Transverse colon (tissue), 4 donors: ENCODE measurements at regions not wholly inside any gene's neighbourhood (a gene's known extent, or its start where the extent isn't known, plus 50 kb on each side); places are given as distances from the start of the nearest gene placed in this dataset.

Experiments used
- DNase-seq: peaks from one replicate; pipeline ENCODE4 v3.0.0-alpha.2; 2019
- H3K27ac ChIP-seq, 4 donors: fragments of 200-600 bp; sonication (generic); 2 replicates each; pipeline ENCODE4 v1.5.1; 2016 to 2018; ENCODE audit warnings: inconsistent platforms in 4 of 4
- H3K27me3 ChIP-seq: fragments of 200-600 bp; sonication (generic); 2 replicates; pipeline ENCODE4 v1.5.1; 2017; ENCODE audit warnings: inconsistent platforms
- H3K36me3 ChIP-seq, 4 donors: fragments of 200-600 bp; sonication (generic); 2 replicates each; pipeline ENCODE4 v1.5.1; 2017 to 2019; ENCODE audit warnings: inconsistent platforms in 4 of 4
- H3K4me1 ChIP-seq, 4 donors: fragments of 200-600 bp; sonication (generic); 2 replicates each; pipeline ENCODE4 v1.5.1; 2017 to 2020; ENCODE audit warnings: inconsistent platforms in 4 of 4
- H3K4me3 ChIP-seq, 4 donors: fragments of 200-600 bp; sonication (generic); 1 replicate in 1 of 4; 2 replicates in 3 of 4; pipeline versions ENCODE4 v1.5.1 to v1.6.1; 2017 to 2019; ENCODE audit warnings: inconsistent platforms in 4 of 4
- H3K9me3 ChIP-seq, 2 donors: fragments of 200-600 bp; sonication (generic); 2 replicates each; pipeline ENCODE4 v1.5.1; 2017 to 2019; ENCODE audit warnings: inconsistent platforms in 2 of 2
- EP300 ChIP-seq: sonication (generic); formaldehyde crosslinking; IDR thresholded peaks from one replicate; pipeline ENCODE4 v1.6.1; 2017; ENCODE audit warnings: antibody characterized with exemption, low read depth
- POLR2A ChIP-seq: fragments of 450-650 bp; IDR thresholded peaks from one replicate; pipeline ENCODE4 v1.6.1; 2016; ENCODE audit warnings: antibody characterized with exemption, mild to moderate bottlenecking, moderate library complexity
- POLR2AphosphoS5 ChIP-seq, 3 donors: sonication (generic); formaldehyde crosslinking; IDR thresholded peaks; one replicate each; pipeline ENCODE4 v1.6.1; 2016; ENCODE audit warnings: antibody characterized with exemption in 3 of 3
- WGBS, 2 donors: methylation state at CpG; one replicate each; pipeline ENCODE4 v1.1.5; 2018; ENCODE audit warnings: low coverage in 1 of 2; 5-methylcytosine and 5-hydroxymethylcytosine counted together
- in situ Hi-C, 4 donors: fragments of 200-750 bp; cut with MboI; loops; one replicate each; pipeline versions ENCODE4 v1.15.0 to v1.15.1; 2017; ENCODE audit warnings: low sequenced_read_pairs in 3 of 4, low pct_ligation_motif_present in 1 of 4, low pct_unique_long_range_greater_than_20kb in 1 of 4
- intact Hi-C: fragments of 100-400 bp; cut with DNase I; formaldehyde crosslinking; loops from one replicate; pipeline ENCODE4 v1.15.1; 2023; ENCODE audit warnings: low total_unique reads
- TF ChIP-seq, protein P1 (sequence below), 5 experiments: fragments of 200-600 bp in 3 of 5; fragments of 450-650 bp in 2 of 5; sonication (generic) in 3 of 5; IDR thresholded peaks; 1 replicate in 2 of 5; 2 replicates in 3 of 5; pipeline ENCODE4 v1.5.1; 2016 to 2017; ENCODE audit warnings: antibody characterized with exemption in 5 of 5, inconsistent platforms in 3 of 5, mild to moderate bottlenecking in 2 of 5, moderate library complexity in 1 of 5

DNA sequence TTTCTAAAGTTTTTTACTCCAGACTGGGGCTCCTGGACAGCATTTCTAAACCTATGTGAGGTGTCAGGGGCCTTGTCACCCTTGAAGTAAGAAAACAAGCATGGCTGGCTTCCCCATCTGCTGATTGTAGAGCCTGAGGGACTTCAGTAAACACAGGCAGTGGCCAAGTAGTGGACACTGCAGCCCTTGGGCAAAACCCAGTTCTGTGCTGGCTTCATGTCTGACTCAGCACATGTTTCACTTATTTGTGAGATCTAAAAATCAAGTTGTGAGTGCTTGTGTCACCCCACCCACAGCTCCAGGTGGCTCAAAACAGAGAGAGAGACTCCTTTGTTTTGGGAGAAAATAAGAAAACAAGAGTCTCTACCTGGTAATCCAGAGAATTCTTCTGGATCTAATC is 660.3 kb upstream of the VRK2 start:
- in situ Hi-C loops = no loop called here

DNA sequence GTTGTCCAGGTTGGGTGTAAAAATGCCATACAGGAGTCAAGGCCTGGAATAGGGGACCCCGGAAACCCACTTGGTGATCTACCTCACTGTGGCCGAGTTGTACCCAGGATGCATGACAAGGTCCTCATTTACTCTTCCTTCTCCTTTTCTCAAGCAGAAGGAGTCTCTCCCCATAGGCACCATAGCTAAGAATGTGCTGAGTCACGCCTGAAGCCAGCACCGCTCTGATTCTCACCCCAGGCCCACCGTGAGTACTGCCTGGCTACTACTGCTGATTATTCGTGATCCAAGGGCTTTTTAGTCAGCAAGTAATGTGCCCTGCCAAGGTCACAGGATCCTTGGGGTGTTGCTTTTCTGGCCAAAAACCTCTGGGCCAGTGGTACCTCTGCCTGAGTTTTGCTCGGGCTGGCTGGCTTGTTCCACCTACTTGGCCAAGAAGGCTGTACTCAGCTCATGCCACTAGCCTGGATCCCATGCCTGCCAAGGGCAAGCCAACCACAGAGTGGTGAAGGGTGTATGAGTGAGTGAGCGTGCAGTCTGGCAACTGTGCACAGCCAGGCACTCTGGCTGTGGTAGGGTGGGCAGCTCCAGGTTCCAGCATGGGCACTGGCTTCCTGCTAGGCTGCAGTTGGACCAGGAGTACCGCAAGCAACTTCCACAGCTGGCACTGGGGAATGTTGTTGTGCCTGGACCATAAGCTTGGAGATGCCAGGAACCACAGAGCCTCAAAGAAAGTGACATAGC is 650.1 kb upstream of the VRK2 start:
- Histone ChIP-seq H3K27me3 (no peaks in the 10 kb centered on the region), H3K4me3 (no peak overlapping the region), H3K27ac (no peak overlapping the region), H3K9me3 (no peaks in the 10 kb centered on the region), H3K36me3 (no peaks in the 10 kb centered on the region), H3K4me1 (no peaks in the 10 kb centered on the region)
- TF ChIP-seq POLR2AphosphoS5 (IDR thresholded peaks at IDR 0.05) (no peak), EP300 (no peak), POLR2A (no peak)
- TF ChIP-seq, protein P1, sequence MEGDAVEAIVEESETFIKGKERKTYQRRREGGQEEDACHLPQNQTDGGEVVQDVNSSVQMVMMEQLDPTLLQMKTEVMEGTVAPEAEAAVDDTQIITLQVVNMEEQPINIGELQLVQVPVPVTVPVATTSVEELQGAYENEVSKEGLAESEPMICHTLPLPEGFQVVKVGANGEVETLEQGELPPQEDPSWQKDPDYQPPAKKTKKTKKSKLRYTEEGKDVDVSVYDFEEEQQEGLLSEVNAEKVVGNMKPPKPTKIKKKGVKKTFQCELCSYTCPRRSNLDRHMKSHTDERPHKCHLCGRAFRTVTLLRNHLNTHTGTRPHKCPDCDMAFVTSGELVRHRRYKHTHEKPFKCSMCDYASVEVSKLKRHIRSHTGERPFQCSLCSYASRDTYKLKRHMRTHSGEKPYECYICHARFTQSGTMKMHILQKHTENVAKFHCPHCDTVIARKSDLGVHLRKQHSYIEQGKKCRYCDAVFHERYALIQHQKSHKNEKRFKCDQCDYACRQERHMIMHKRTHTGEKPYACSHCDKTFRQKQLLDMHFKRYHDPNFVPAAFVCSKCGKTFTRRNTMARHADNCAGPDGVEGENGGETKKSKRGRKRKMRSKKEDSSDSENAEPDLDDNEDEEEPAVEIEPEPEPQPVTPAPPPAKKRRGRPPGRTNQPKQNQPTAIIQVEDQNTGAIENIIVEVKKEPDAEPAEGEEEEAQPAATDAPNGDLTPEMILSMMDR (IDR thresholded peaks at IDR 0.05) = no peak
- in situ Hi-C loops (no loop called here), intact Hi-C loops (no loop called here)
- WGBS, 2 donors = 71% methylated on average over 9 of the region's 9 CpGs; no CpG with 5 or more reads in 1 of the 2 donors
- DNase-seq = no peak

More for the DNA sequence above, 660.3 kb upstream of the VRK2 start:
- intact Hi-C loops = no loop called here
- Histone ChIP-seq H3K36me3 (no peaks in the 10 kb centered on the region), H3K27ac (no peak overlapping the region), H3K9me3 (peaks cover 4 to 17% of the 10 kb centered on the region in 2 donors), H3K27me3 (no peaks in the 10 kb centered on the region), H3K4me3 (no peak overlapping the region), H3K4me1 (no peaks in the 10 kb centered on the region)
- DNase-seq = no peak
- no peak for TF ChIP-seq POLR2AphosphoS5 (IDR thresholded peaks at IDR 0.05)
- TF ChIP-seq POLR2A = no peak
- no peak for TF ChIP-seq EP300
- TF ChIP-seq, protein P1 (IDR thresholded peaks at IDR 0.05) = no peak

DNA sequence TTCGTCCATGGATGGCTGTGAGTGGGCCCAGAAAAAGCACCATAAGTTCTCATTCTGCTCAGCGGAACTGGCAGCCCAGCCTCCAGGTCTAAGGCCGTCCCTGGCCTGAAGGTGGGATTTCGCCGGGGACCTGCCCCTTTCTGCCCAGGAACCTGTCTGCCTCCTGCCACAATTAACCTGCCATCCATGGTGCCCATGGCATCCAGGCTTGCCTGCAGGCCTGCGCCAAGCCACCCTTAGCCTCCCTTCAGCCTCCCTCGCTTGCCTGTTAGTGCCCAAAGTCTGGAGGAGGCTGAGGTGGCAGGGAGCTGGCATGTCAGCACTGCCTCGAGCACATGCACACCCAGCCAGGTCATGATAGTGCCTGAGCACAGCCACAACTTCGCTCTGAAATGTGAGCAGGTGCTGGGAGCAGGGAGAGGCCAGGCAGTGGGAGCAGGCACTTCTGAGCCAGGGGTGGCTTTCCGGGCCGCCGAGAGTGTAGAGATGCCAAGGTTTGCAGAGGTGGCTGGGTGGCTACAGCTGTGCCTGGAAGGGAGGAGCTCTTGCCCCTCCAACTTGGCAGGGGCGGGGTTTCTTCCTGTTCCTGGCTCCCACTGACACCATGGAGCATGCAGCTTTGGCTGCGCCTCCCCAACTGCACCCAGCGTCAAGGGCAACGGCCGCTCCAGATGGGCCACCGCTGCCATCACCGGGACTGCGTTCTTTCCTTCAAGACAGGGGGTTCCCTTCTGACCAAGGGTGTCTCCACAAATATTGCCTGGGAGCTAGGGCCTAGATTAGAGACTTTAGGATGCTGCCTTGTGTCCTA is 648.9 kb upstream of the VRK2 start:
- no peaks in the 10 kb centered on the region for H3K4me1 ChIP-seq
- TF ChIP-seq POLR2A = no peak
- no peak for TF ChIP-seq EP300
- TF ChIP-seq, protein P1 (IDR thresholded peaks at IDR 0.05) = no peak
- no peak for TF ChIP-seq POLR2AphosphoS5 (IDR thresholded peaks at IDR 0.05)
- H3K27me3 ChIP-seq = no peaks in the 10 kb centered on the region
- no peak for DNase-seq
- in situ Hi-C loops = no loop called here
- intact Hi-C loops = no loop called here
- H3K4me3 ChIP-seq = no peak overlapping the region
- 83 to 87% methylated on average over 3 to 18 of the region's 20 CpGs for WGBS, 2 donors
- no peaks in the 10 kb centered on the region for H3K36me3 ChIP-seq
- H3K27ac ChIP-seq = no peak overlapping the region
- no peaks in the 10 kb centered on the region for H3K9me3 ChIP-seq

- Histone ChIP-seq H3K27me3 (no peaks in the 10 kb centered on the region), H3K36me3 (no peaks in the 10 kb centered on the region), H3K4me3 (no peak overlapping the region), H3K4me1 (no peaks in the 10 kb centered on the region), H3K27ac (no peak overlapping the region), H3K9me3 (no peaks in the 10 kb centered on the region)
- 77% methylated on average over 5 of the region's 5 CpGs; no CpG with 5 or more reads in 1 of the 2 donors for WGBS, 2 donors
- in situ Hi-C loops = no loop called here
- intact Hi-C loops = no loop called here
- TF ChIP-seq POLR2A (no peak), POLR2AphosphoS5 (IDR thresholded peaks at IDR 0.05) (no peak), EP300 (no peak)
- TF ChIP-seq, protein P1 (IDR thresholded peaks at IDR 0.05) = no peak
- no peak for DNase-seq
These were observed 647.5 kb upstream of the VRK2 start for GRCh38 chr2:57399057-57399456.
